Astrocyte (in vitro differentiated cells and primary cell): ENCODE measurements at regions not wholly inside any gene's neighbourhood (a gene's known extent, or its start where the extent isn't known, plus 50 kb on each side); places are given as distances from the start of the nearest gene placed in this dataset.

Experiments
- DNase-seq: peaks from one replicate; pipeline ENCODE4 v3.0.0-alpha.2; 2010; ENCODE audit warnings: low read depth
- FAIRE-seq: peaks from 2 replicates; lab custom pipeline; 2011; peaks lifted over from hg19 to GRCh38; lab: Jason Lieb, UNC
- H2AFZ ChIP-seq: 2 replicates; pipeline ENCODE4 v1.6.0; 2012; ENCODE audit warnings: low read depth, low read length, inconsistent platforms
- H3K27ac ChIP-seq: 2 replicates; pipeline ENCODE4 v1.5.1; 2011; ENCODE audit warnings: low read depth, low read length, inconsistent platforms
- H3K27me3 ChIP-seq: 2 replicates; pipeline ENCODE4 v1.6.0; 2011; ENCODE audit warnings: low read length, inconsistent platforms; ENCODE audit not compliant: insufficient read depth
- H3K36me3 ChIP-seq: 2 replicates; pipeline ENCODE4 v1.5.1; 2011; ENCODE audit warnings: low read length, inconsistent platforms; ENCODE audit not compliant: insufficient read depth
- H3K4me1 ChIP-seq: 2 replicates; pipeline ENCODE4 v1.5.1; 2011; ENCODE audit warnings: low read length, inconsistent platforms; ENCODE audit not compliant: insufficient read depth
- H3K4me2 ChIP-seq: 2 replicates; pipeline ENCODE4 v1.6.0; 2012; ENCODE audit warnings: low read length, inconsistent platforms
- H3K4me3 ChIP-seq: 2 replicates; pipeline ENCODE4 v1.5.1; 2011; ENCODE audit warnings: low read depth, mild to moderate bottlenecking, low read length, inconsistent platforms; ENCODE audit not compliant: insufficient read depth
- H3K79me2 ChIP-seq: 2 replicates; pipeline ENCODE4 v1.6.0; 2012; ENCODE audit warnings: mild to moderate bottlenecking, low read length, inconsistent platforms; ENCODE audit not compliant: insufficient read depth
- H3K9ac ChIP-seq: 2 replicates; pipeline ENCODE4 v1.6.0; 2012; ENCODE audit warnings: mild to moderate bottlenecking, low read length, inconsistent platforms
- H3K9me3 ChIP-seq: 2 replicates; pipeline ENCODE4 v1.5.1; 2012; ENCODE audit warnings: low read depth, mild to moderate bottlenecking, low read length, inconsistent platforms; ENCODE audit not compliant: insufficient read depth
- H4K20me1 ChIP-seq: 2 replicates; pipeline ENCODE4 v1.6.0; 2012; ENCODE audit warnings: low read length, inconsistent platforms; ENCODE audit not compliant: insufficient read depth
- H3K27ac Mint-ChIP-seq: one replicate; pipeline ENCODE4 v1.8.0; 2021; ENCODE audit warnings: mild to moderate bottlenecking, mixed read lengths; ENCODE audit not compliant: unreplicated experiment
- H3K27me3 Mint-ChIP-seq: one replicate; pipeline ENCODE4 v1.8.0; 2021; ENCODE audit warnings: low read depth, mixed read lengths; ENCODE audit not compliant: unreplicated experiment
- H3K36me3 Mint-ChIP-seq: one replicate; pipeline ENCODE4 v1.8.0; 2021; ENCODE audit warnings: low read depth, mixed read lengths; ENCODE audit not compliant: unreplicated experiment
- H3K4me1 Mint-ChIP-seq: one replicate; pipeline ENCODE4 v1.8.0; 2021; ENCODE audit warnings: low read depth, mixed read lengths; ENCODE audit not compliant: unreplicated experiment
- H3K4me3 Mint-ChIP-seq: one replicate; pipeline ENCODE4 v1.8.0; 2021; ENCODE audit warnings: mild to moderate bottlenecking, moderate library complexity, mixed read lengths; ENCODE audit not compliant: unreplicated experiment
- H3K9me3 Mint-ChIP-seq: one replicate; pipeline ENCODE4 v1.8.0; 2021; ENCODE audit warnings: mild to moderate bottlenecking, mixed read lengths; ENCODE audit not compliant: unreplicated experiment
- CTCF ChIP-seq: IDR thresholded peaks from 2 replicates; pipeline ENCODE4 v1.5.1; 2011; ENCODE audit warnings: low read depth, mild to moderate bottlenecking, inconsistent platforms, low read length, moderate library complexity; ENCODE audit not compliant: insufficient read depth
- EZH2 ChIP-seq: IDR thresholded peaks from 2 replicates; pipeline ENCODE4 v1.6.1; 2012; ENCODE audit warnings: mild to moderate bottlenecking, low read length, inconsistent platforms; ENCODE audit not compliant: insufficient read depth

DNA sequence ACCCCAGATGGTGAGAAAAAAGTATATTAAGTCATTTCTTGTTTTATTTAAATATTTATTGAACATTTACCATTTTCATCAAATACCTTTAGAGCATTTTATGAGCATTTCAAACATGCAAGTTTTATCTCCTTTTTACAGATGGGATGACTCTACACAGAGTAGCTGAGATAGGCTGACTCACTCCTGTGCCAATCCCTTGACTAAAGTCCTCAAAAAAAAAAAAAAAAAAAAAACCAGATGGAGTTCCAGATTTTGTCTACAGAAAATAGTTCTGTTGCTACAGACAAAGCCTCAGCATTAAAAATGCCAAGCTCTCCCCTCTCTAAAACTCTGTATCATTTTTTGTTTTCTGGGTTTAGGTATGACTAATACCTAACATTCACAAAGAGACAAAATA is 303.0 kb upstream of the PLD5 start:
- no peaks in the 10 kb centered on the region for H3K9me3 ChIP-seq
- H3K27me3 ChIP-seq, result no peaks in the 10 kb centered on the region
- FAIRE-seq, result no peak
- H4K20me1 ChIP-seq, result no peaks in the 10 kb centered on the region
- peaks cover 2% of the 10 kb centered on the region for H3K9me3 Mint-ChIP-seq
- H3K4me1 ChIP-seq, result peaks cover 12% of the 10 kb centered on the region
- no peaks in the 10 kb centered on the region for H3K36me3 Mint-ChIP-seq
- H3K27me3 Mint-ChIP-seq, result no peaks in the 10 kb centered on the region
- peaks cover 47% of the 10 kb centered on the region for H3K4me1 Mint-ChIP-seq
- H3K79me2 ChIP-seq, result no peaks in the 10 kb centered on the region
- H3K4me2 ChIP-seq, result no peak overlapping the region
- H2AFZ ChIP-seq, result no peak overlapping the region
- H3K27ac Mint-ChIP-seq, result peak overlapping the region; percentile 60
- DNase-seq, result peak; percentile 20
- no peak overlapping the region for H3K27ac ChIP-seq
- H3K4me3 Mint-ChIP-seq, result no peak overlapping the region
- no peak for TF ChIP-seq EZH2
- no peak for TF ChIP-seq CTCF
- no peaks in the 10 kb centered on the region for H3K36me3 ChIP-seq
- H3K9ac ChIP-seq, result no peak overlapping the region
- no peak overlapping the region for H3K4me3 ChIP-seq

- peak; percentile 51 for DNase-seq
- Mint-ChIP-seq H3K9me3 (peaks cover 2% of the 10 kb centered on the region), H3K4me1 (peaks cover 47% of the 10 kb centered on the region), H3K27me3 (no peaks in the 10 kb centered on the region), H3K27ac (peak overlapping the region; percentile 27), H3K36me3 (no peaks in the 10 kb centered on the region), H3K4me3 (no peak overlapping the region)
- H2AFZ ChIP-seq, result no peak overlapping the region
- peaks cover 12% of the 10 kb centered on the region for H3K4me1 ChIP-seq
- no peaks in the 10 kb centered on the region for H3K36me3 ChIP-seq
- H3K9me3 ChIP-seq, result no peaks in the 10 kb centered on the region
- H3K27me3 ChIP-seq, result no peaks in the 10 kb centered on the region
- no peak overlapping the region for H3K9ac ChIP-seq
- H3K4me2 ChIP-seq, result no peak overlapping the region
- TF ChIP-seq EZH2, result no peak
- no peak for TF ChIP-seq CTCF
- H3K4me3 ChIP-seq, result no peak overlapping the region
- no peaks in the 10 kb centered on the region for H4K20me1 ChIP-seq
- FAIRE-seq, result no peak
- no peaks in the 10 kb centered on the region for H3K79me2 ChIP-seq
- H3K27ac ChIP-seq, result no peak overlapping the region
These were observed 302.3 kb upstream of the PLD5 start for GRCh38 chr1:242826701-242827336.

- Histone ChIP-seq H3K27me3 (no peaks in the 10 kb centered on the region), H2AFZ (no peak overlapping the region), H3K27ac (no peak overlapping the region), H3K4me3 (no peak overlapping the region), H4K20me1 (no peaks in the 10 kb centered on the region), H3K36me3 (no peaks in the 10 kb centered on the region), H3K4me1 (peaks cover 12% of the 10 kb centered on the region), H3K4me2 (peak overlapping the region; percentile 16), H3K79me2 (no peaks in the 10 kb centered on the region), H3K9ac (no peak overlapping the region), H3K9me3 (no peaks in the 10 kb centered on the region)
- DNase-seq (peak; percentile 67), FAIRE-seq (no peak)
- H3K4me1 Mint-ChIP-seq, result peaks cover 47% of the 10 kb centered on the region
- H3K4me3 Mint-ChIP-seq, result no peak overlapping the region
- peak overlapping the region; percentile 96 for H3K27ac Mint-ChIP-seq
- no peaks in the 10 kb centered on the region for H3K36me3 Mint-ChIP-seq
- H3K27me3 Mint-ChIP-seq, result no peaks in the 10 kb centered on the region
- TF ChIP-seq EZH2, result no peak
- no peak for TF ChIP-seq CTCF
- peaks cover 2% of the 10 kb centered on the region for H3K9me3 Mint-ChIP-seq
These were observed 299.9 kb upstream of the PLD5 start for GRCh38 chr1:242824435-242824834.
